AG10803 (cell line): ENCODE measurements at regions not wholly inside any gene's neighbourhood (a gene's known extent, or its start where the extent isn't known, plus 50 kb on each side); places are given as distances from the start of the nearest gene placed in this dataset.

Experiments used
- DNase-seq: peaks from one replicate; pipeline ENCODE4 v3.0.0; 2010; ENCODE audit warnings: low read depth
- H3K4me3 ChIP-seq: 2 replicates; pipeline ENCODE4 v1.5.1; 2011; ENCODE audit warnings: mild to moderate bottlenecking, low read length, control low read depth
- CTCF ChIP-seq: conservative IDR thresholded peaks from 2 replicates; pipeline ENCODE4 v1.5.1; 2011; ENCODE audit warnings: mild to moderate bottlenecking, low read length, control low read depth, inconsistent platforms

- no peak overlapping the region for H3K4me3 ChIP-seq
- no peak for DNase-seq
- no peak for TF ChIP-seq CTCF
These were observed 86.8 kb upstream of the SOX9 start for GRCh38 chr17:72034000-72034399.

- no peak for DNase-seq
- TF ChIP-seq CTCF, result no peak
- H3K4me3 ChIP-seq, result no peak overlapping the region
These were observed 82.4 kb upstream of the SOX9 start for GRCh38 chr17:72038427-72038826.

- no peak overlapping the region for H3K4me3 ChIP-seq
- no peak for TF ChIP-seq CTCF
- DNase-seq, result no peak
These were observed 81.3 kb upstream of the SOX9 start for GRCh38 chr17:72039490-72039889.

- no peak for TF ChIP-seq CTCF
- H3K4me3 ChIP-seq, result no peak overlapping the region
- no peak for DNase-seq
These were observed 74.6 kb upstream of the SOX9 start for GRCh38 chr17:72046178-72046577.

- H3K4me3 ChIP-seq, result no peak overlapping the region
- no peak for TF ChIP-seq CTCF
- DNase-seq, result no peak
These were observed 73.9 kb upstream of the SOX9 start for GRCh38 chr17:72046643-72047612.

- no peak for DNase-seq
- no peak overlapping the region for H3K4me3 ChIP-seq
- TF ChIP-seq CTCF, result no peak
These were observed 70.9 kb upstream of the SOX9 start for GRCh38 chr17:72049914-72050313.

- TF ChIP-seq CTCF, result no peak
- DNase-seq, result no peak
- no peak overlapping the region for H3K4me3 ChIP-seq
These were observed 67.8 kb upstream of the SOX9 start for GRCh38 chr17:72053036-72053435.
